Fibroblast of lung (primary cell): ENCODE measurements at regions not wholly inside any gene's neighbourhood (a gene's known extent, or its start where the extent isn't known, plus 50 kb on each side); places are given as distances from the start of the nearest gene placed in this dataset.
"Not testable (repeated sequence)": the region's sequence is repeated elsewhere in the genome, so short reads cannot be mapped to it uniquely, and the experiment has no call there.

Experiments
- DNase-seq, 2 donors: peaks; one replicate each; pipeline versions ENCODE4 v3.0.0 to v3.0.0-alpha.2; 2010; ENCODE audit warnings: low read depth in 2 of 2
- H2AFZ ChIP-seq: 2 replicates; pipeline ENCODE4 v1.5.1; 2012; ENCODE audit warnings: low read length, control low read depth, inconsistent platforms
- H3K27ac ChIP-seq: 2 replicates; pipeline ENCODE4 v1.5.1; 2011; ENCODE audit warnings: low read length, control low read depth; ENCODE audit not compliant: insufficient read depth
- H3K27me3 ChIP-seq: 2 replicates; pipeline ENCODE4 v1.5.1; 2011; ENCODE audit warnings: mild to moderate bottlenecking, low read length; ENCODE audit not compliant: control insufficient read depth, insufficient read depth
- H3K36me3 ChIP-seq: 2 replicates; pipeline ENCODE4 v1.5.1; 2011; ENCODE audit warnings: low read length; ENCODE audit not compliant: control insufficient read depth, insufficient read depth
- H3K4me1 ChIP-seq: 2 replicates; pipeline ENCODE4 v1.5.1; 2011; ENCODE audit warnings: low read length; ENCODE audit not compliant: control insufficient read depth, insufficient read depth; ENCODE audit errors: extremely low read depth
- H3K4me2 ChIP-seq: 2 replicates; pipeline ENCODE4 v1.5.1; 2011; ENCODE audit warnings: low read length, control low read depth; ENCODE audit not compliant: insufficient read depth; ENCODE audit errors: extremely low read depth
- H3K4me3 ChIP-seq, 4 experiments: fragments of 200-600 bp in 1 of 4; sonication (generic) in 1 of 4; replicated peaks in 1 of 4; 2 replicates each; pipeline ENCODE4 v1.5.1; 2011 to 2016; ENCODE audit warnings: low read length in 4 of 4, low read depth in 3 of 4, mild to moderate bottlenecking in 3 of 4, control low read depth in 2 of 4, inconsistent platforms in 1 of 4, mixed read lengths in 1 of 4; ENCODE audit not compliant: insufficient read depth in 1 of 4; ENCODE audit errors: control extremely low read depth in 1 of 4
- H3K79me2 ChIP-seq: 2 replicates; pipeline ENCODE4 v1.5.1; 2012; ENCODE audit warnings: mild to moderate bottlenecking, low read length, inconsistent platforms; ENCODE audit not compliant: control insufficient read depth, insufficient read depth
- H3K9ac ChIP-seq: 2 replicates; pipeline ENCODE4 v1.5.1; 2011; ENCODE audit warnings: mild to moderate bottlenecking, low read length, control low read depth; ENCODE audit not compliant: insufficient read depth
- H3K9me3 ChIP-seq: 2 replicates; pipeline ENCODE4 v1.5.1; 2012; ENCODE audit warnings: low read depth, low read length; ENCODE audit not compliant: control insufficient read depth, insufficient read depth
- H4K20me1 ChIP-seq: 2 replicates; pipeline ENCODE4 v1.5.1; 2011; ENCODE audit warnings: low read length; ENCODE audit not compliant: control insufficient read depth, insufficient read depth; ENCODE audit errors: extremely low read depth
- EZH2 ChIP-seq: IDR thresholded peaks from 2 replicates; pipeline ENCODE4 v1.5.1; 2012; ENCODE audit warnings: low read length, control low read depth, mild to moderate bottlenecking; ENCODE audit errors: missing control alignments
- TF ChIP-seq, protein P1 (sequence below), 2 donors: IDR thresholded peaks in 1 of 2; conservative IDR thresholded peaks in 1 of 2; 1 replicate in 1 of 2; 2 replicates in 1 of 2; pipeline ENCODE4 v1.5.1; 2011 to 2012; ENCODE audit warnings: low read length in 2 of 2, control low read depth in 1 of 2, inconsistent platforms in 1 of 2, low read depth in 1 of 2, mild to moderate bottlenecking in 1 of 2

DNA sequence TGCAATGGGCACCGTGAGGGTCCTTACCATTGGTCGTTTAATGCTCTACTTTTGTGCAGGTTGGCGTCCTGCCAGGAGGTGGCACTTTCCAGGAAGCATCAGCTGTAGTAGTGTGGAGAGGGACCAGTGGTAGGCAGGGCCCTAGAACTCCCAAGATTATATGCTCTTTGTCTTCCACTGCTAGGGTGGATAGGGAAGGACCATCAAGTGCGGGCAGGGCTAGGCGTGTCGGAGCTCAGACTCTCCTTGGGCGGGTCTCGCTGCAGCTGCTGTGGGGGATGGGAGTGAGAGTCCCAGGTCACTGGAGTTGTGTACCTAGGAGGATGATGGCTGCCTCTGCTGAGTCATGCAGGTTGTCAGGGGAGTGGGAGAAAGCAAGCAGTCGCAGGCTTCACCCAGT is 134.7 kb downstream of the KLF8 start:
- Histone ChIP-seq H4K20me1 (no peaks in the 10 kb centered on the region), H3K4me2 (no peak overlapping the region), H3K9ac (no peak overlapping the region), H3K4me1 (no peaks in the 10 kb centered on the region), H2AFZ (no peak overlapping the region), H3K27ac (no peak overlapping the region), H3K79me2 (no peaks in the 10 kb centered on the region), H3K4me3 (no peak overlapping the region), H3K27me3 (no peaks in the 10 kb centered on the region), H3K9me3 (no peaks in the 10 kb centered on the region), H3K36me3 (no peaks in the 10 kb centered on the region)
- TF ChIP-seq EZH2, result no peak
- TF ChIP-seq, protein P1, sequence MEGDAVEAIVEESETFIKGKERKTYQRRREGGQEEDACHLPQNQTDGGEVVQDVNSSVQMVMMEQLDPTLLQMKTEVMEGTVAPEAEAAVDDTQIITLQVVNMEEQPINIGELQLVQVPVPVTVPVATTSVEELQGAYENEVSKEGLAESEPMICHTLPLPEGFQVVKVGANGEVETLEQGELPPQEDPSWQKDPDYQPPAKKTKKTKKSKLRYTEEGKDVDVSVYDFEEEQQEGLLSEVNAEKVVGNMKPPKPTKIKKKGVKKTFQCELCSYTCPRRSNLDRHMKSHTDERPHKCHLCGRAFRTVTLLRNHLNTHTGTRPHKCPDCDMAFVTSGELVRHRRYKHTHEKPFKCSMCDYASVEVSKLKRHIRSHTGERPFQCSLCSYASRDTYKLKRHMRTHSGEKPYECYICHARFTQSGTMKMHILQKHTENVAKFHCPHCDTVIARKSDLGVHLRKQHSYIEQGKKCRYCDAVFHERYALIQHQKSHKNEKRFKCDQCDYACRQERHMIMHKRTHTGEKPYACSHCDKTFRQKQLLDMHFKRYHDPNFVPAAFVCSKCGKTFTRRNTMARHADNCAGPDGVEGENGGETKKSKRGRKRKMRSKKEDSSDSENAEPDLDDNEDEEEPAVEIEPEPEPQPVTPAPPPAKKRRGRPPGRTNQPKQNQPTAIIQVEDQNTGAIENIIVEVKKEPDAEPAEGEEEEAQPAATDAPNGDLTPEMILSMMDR (conservative IDR thresholded peaks at IDR 0.05 in 1 of 2, IDR thresholded peaks at IDR 0.05 in 1 of 2; ENCODE audit: low read depth in 1 of 2, low read length in 2 of 2), result no peak
- no peak for DNase-seq

DNA sequence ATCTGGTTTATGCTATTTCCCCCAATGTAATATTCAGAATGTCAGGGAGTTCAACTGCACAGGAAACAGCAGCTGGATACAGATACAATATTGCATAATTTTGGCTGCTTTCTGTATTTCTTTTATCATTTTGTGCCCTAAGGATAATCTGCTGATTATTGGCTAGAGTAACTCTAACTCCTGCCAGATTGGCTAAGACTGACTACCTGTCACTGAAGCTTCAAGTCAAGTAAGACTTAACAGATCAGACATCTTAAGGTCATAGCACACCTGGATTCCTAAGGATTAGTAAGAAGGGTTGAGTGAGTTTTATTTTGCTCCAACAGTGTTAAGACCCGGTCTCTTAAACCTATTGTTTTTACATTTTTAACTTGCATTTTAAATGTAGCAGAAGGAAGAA is 136.8 kb downstream of the KLF8 start:
- no peak for DNase-seq
- Histone ChIP-seq H3K36me3 (no peaks in the 10 kb centered on the region), H3K4me1 (no peaks in the 10 kb centered on the region), H4K20me1 (no peaks in the 10 kb centered on the region), H3K27ac (no peak overlapping the region), H3K9me3 (no peaks in the 10 kb centered on the region), H3K4me3 (no peak overlapping the region), H2AFZ (no peak overlapping the region), H3K4me2 (no peak overlapping the region), H3K27me3 (no peaks in the 10 kb centered on the region), H3K9ac (no peak overlapping the region), H3K79me2 (no peaks in the 10 kb centered on the region)
- TF ChIP-seq, protein P1 (conservative IDR thresholded peaks at IDR 0.05 in 1 of 2, IDR thresholded peaks at IDR 0.05 in 1 of 2; ENCODE audit: low read depth in 1 of 2, low read length in 2 of 2), result no peak
- no peak for TF ChIP-seq EZH2

- H3K4me1 ChIP-seq, result not testable (repeated sequence)
Observed at GRCh38 chrX:56379984-56380780, 148.0 kb downstream of the KLF8 start.

More at GRCh38 chrX:56379984-56380780, 148.0 kb downstream of the KLF8 start:
- not testable (repeated sequence) for DNase-seq, H3K9ac ChIP-seq, H3K4me2 ChIP-seq, H3K36me3 ChIP-seq, H3K4me3 ChIP-seq, H4K20me1 ChIP-seq, H2AFZ ChIP-seq, H3K79me2 ChIP-seq, H3K27ac ChIP-seq, H3K27me3 ChIP-seq, H3K9me3 ChIP-seq
